WERI-Rb-1 (cell line): ENCODE measurements at regions not wholly inside any gene's neighbourhood (a gene's known extent, or its start where the extent isn't known, plus 50 kb on each side); places are given as distances from the start of the nearest gene placed in this dataset.

ENCODE experiments used
- DNase-seq: peaks from one replicate; pipeline ENCODE4 v3.0.0-alpha.2; 2020
- H3K27ac ChIP-seq: fragments of 250-450 bp; sonication (Bioruptor Pico); 2 replicates; pipeline ENCODE4 v1.5.1; 2020; ENCODE audit warnings: mild to moderate bottlenecking, moderate library complexity
- H3K27me3 ChIP-seq: fragments of 250-450 bp; sonication (Bioruptor Pico); 2 replicates; pipeline ENCODE4 v1.5.1; 2021; ENCODE audit warnings: mild to moderate bottlenecking, low read depth, moderate library complexity; ENCODE audit not compliant: insufficient read depth, severe bottlenecking
- H3K36me3 ChIP-seq: fragments of 250-450 bp; sonication (Bioruptor Pico); 2 replicates; pipeline ENCODE4 v1.5.1; 2020; ENCODE audit warnings: mild to moderate bottlenecking, moderate library complexity
- H3K4me3 ChIP-seq: 2 replicates; pipeline ENCODE4 v1.5.1; 2011; ENCODE audit warnings: low read depth, mild to moderate bottlenecking, control low read depth, low read length
- H3K9me3 ChIP-seq: fragments of 250-450 bp; sonication (Bioruptor Pico); 2 replicates; pipeline ENCODE4 v1.5.1; 2021; ENCODE audit warnings: mild to moderate bottlenecking, moderate library complexity; ENCODE audit not compliant: severe bottlenecking
- TF ChIP-seq, protein P1 (sequence below): IDR thresholded peaks from 2 replicates; pipeline ENCODE4 v1.5.1; 2011; ENCODE audit warnings: low read depth, mild to moderate bottlenecking, control low read depth, inconsistent platforms, low read length

DNA sequence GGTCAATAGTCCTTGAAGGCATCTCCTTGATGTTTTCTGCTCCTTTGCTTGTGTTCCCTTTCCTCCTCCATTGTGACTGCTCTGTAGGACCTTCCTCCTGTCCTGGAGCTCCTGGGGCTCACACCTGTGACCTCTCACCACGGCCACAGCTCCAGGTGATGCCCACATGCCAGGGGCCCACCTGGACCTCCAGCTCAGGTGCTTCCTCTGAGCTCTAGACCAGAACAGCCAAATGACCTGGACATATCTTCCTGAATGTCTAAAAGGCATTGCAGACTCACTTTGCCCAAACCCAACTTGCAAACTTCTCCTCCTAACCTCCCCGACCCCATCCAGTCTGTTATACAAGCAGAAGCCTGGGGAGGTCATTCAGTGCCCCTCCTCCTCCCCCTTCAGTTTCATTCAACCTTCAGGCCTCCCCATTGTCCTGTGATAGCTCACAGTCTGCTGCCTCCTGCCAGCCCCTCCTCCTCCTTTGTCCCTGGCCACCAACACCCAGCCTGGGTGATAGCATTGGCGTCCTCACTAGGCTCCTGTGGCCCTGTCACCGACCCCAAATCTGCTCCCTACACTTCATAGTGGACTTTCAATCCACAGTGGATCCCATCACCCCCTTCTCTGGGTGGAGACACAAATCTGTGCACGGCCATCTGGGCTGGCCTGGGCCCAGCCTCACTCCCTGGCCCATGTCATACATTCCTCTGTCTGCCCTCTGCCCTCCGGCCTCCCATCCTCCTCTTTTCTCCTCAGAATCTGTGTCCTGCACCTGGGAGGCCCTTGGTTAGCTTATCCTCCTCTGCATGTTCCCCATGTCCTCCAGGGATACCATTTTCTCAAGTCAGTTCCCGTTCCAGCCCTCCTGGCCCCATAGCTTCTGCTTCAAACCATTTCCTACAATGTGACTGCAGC, 310.4 kb upstream of the HDAC4 start:
- no peak for DNase-seq
- TF ChIP-seq, protein P1, sequence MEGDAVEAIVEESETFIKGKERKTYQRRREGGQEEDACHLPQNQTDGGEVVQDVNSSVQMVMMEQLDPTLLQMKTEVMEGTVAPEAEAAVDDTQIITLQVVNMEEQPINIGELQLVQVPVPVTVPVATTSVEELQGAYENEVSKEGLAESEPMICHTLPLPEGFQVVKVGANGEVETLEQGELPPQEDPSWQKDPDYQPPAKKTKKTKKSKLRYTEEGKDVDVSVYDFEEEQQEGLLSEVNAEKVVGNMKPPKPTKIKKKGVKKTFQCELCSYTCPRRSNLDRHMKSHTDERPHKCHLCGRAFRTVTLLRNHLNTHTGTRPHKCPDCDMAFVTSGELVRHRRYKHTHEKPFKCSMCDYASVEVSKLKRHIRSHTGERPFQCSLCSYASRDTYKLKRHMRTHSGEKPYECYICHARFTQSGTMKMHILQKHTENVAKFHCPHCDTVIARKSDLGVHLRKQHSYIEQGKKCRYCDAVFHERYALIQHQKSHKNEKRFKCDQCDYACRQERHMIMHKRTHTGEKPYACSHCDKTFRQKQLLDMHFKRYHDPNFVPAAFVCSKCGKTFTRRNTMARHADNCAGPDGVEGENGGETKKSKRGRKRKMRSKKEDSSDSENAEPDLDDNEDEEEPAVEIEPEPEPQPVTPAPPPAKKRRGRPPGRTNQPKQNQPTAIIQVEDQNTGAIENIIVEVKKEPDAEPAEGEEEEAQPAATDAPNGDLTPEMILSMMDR, result no peak
- Histone ChIP-seq H3K4me3 (no peak overlapping the region), H3K27ac (no peak overlapping the region), H3K9me3 (peaks cover 21% of the 10 kb centered on the region), H3K27me3 (peaks cover 70% of the 10 kb centered on the region), H3K36me3 (no peaks in the 10 kb centered on the region)

DNA sequence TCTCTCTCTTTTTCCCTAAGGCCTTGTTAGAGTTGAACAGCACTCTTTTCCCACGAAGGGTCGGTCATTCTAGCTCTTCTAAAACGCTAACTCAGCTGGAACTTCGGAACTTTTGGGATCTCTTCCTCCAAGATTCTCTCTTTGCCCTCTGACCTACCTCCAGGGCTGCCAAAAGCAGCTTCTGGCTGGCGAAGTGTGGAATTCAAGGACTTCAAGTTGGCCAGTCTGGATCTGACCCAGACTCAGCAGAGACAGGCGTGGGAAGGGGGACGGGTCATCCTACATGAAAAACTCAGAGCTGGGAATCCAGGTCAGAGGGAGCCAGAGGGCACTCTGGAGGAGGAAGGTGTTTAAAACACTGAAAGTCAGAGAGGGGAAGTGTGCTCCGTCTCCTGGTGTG, 305.5 kb upstream of the HDAC4 start:
- H3K27me3 ChIP-seq, result peaks cover 63% of the 10 kb centered on the region
- peaks cover 3% of the 10 kb centered on the region for H3K9me3 ChIP-seq
- H3K27ac ChIP-seq, result no peak overlapping the region
- no peak for DNase-seq
- TF ChIP-seq, protein P1, result no peak
- H3K4me3 ChIP-seq, result no peak overlapping the region
- no peaks in the 10 kb centered on the region for H3K36me3 ChIP-seq

DNA sequence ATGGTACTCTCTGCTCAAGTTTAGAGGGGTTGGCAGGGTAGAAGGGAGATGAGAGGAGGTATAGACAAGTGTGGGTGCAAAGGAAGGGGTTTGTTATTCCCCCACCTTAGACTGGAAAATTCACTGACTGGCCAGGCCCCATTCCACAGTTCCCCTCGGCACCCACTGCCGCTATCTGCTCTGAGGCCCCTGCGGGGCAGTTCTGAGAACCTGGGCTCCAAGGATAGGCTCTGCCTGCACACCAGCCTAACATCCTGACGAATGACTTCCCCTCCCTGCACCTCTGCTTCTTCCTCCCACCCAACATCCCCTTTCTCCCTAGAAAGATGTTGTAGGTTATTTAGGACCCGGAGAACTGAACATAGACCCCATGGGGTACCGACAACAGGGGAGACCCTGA, 303.9 kb upstream of the HDAC4 start:
- Histone ChIP-seq H3K27me3 (peaks cover 71% of the 10 kb centered on the region), H3K36me3 (no peaks in the 10 kb centered on the region), H3K9me3 (peaks cover 3% of the 10 kb centered on the region), H3K4me3 (no peak overlapping the region), H3K27ac (no peak overlapping the region)
- no peak for DNase-seq
- TF ChIP-seq, protein P1, result no peak

DNA sequence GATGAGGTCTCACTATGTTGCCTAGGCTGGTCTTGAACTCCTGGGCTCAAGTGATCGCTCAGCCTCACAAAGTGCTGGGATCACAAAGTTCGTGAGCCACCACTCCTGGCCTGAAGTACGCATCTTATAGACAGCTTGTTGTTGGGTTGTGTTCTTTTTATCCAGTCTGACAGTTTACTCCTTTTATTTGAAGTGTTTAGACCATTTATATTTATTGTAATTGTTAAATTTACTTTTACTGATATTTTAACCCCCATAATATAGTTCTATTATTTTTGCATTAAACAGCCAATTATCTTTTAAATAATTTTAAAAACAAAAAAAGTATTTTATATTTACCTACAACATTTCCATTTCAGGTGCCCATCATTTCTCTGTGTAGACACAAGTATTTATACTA, 303.0 kb upstream of the HDAC4 start:
- no peak overlapping the region for H3K27ac ChIP-seq
- H3K27me3 ChIP-seq, result peaks cover 69% of the 10 kb centered on the region
- DNase-seq, result no peak
- TF ChIP-seq, protein P1, result no peak
- no peaks in the 10 kb centered on the region for H3K36me3 ChIP-seq
- peaks cover 3% of the 10 kb centered on the region for H3K9me3 ChIP-seq
- no peak overlapping the region for H3K4me3 ChIP-seq

DNA sequence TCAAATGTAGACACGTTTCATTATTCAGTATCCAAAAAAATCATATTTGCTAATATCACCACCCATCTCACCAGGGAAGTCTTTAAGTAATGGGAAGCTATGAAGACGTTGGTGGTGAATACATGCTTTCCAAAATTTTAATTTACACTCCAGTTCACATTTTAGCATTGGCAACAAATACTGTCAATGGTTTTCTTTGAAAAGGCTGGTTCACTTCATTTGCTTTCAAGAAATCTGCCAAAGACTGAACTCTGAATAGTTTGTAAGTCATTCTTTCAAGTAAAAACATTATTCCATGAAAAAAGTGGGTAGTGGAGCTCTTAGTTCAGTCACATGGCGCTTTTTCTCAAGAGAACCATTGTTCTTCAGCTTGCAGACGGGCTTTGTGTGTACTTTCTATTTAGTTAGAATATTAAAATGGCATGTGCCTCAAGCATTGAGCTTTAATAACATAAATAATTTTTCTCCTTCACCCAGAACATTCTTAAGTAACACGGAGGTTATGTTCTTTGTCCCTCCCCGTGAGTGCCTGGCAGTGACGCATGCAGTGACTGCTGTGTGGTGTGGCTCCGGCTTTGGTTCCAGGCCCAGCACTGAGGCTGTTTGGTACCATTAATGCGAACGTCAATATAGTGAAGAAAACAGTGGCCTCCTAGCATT, 300.0 kb upstream of the HDAC4 start:
- Histone ChIP-seq H3K27ac (no peak overlapping the region), H3K9me3 (peaks cover 3% of the 10 kb centered on the region), H3K36me3 (no peaks in the 10 kb centered on the region), H3K27me3 (peaks cover 87% of the 10 kb centered on the region), H3K4me3 (no peak overlapping the region)
- DNase-seq, result no peak
- TF ChIP-seq, protein P1, result no peak
